ENCODE measurements at regions not wholly inside any gene's neighbourhood (a gene's known extent, or its start where the extent isn't known, plus 50 kb on each side); places are given as distances from the start of the nearest gene placed in this dataset.

DNA sequence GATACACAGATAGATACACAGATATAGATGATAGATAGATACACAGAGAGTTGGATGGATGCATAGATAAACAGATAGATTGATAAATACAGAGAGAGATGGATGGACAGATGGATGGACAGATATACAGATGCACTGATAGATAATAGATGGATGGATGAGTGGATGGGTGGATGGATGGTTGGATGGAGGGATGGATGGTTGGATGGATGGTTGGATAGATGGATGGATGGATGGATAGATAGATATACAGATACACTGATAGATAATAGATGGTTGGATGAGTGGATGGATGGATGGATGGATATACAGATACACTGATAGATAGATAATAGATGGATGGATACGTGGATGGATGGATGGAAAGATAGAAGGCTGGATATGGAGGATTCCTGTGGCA is 290.0 kb upstream of the SHH start:
- TF ChIP-seq CTCF (IDR thresholded peaks at IDR 0.05; ENCODE audit: insufficient read depth, low read depth, low read length) (no peak), EZH2 (IDR thresholded peaks at IDR 0.05; ENCODE audit: insufficient read depth, low read length) (no peak)
